ENCODE measurements at regions not wholly inside any gene's neighbourhood (a gene's known extent, or its start where the extent isn't known, plus 50 kb on each side); places are given as distances from the start of the nearest gene placed in this dataset.
"Not testable (repeated sequence)": the region's sequence is repeated elsewhere in the genome, so short reads cannot be mapped to it uniquely, and the experiment has no call there.

GRCh38 chr5:130605234-130605633, 559.8 kb downstream of the HINT1 start (continued):
- TF ChIP-seq CTCF (conservative IDR thresholded peaks at IDR 0.05; ENCODE audit: low read depth in 2 of 2) (no peak), ZNF331 (CRISPR knock-in tag; IDR thresholded peaks at IDR 0.05; ENCODE audit: low read depth) (no peak), EZH2 (IDR thresholded peaks at IDR 0.05; ENCODE audit: low read depth, unreplicated experiment) (no peak)

GRCh38 chr5:130596647-130597046, 568.4 kb downstream of the HINT1 start:
- not testable (repeated sequence) for H3K4me1 ChIP-seq (ENCODE audit: insufficient read depth); H2AFZ ChIP-seq; H3K27ac Mint-ChIP-seq; H3K27me3 Mint-ChIP-seq (ENCODE audit: insufficient read depth, low read depth, poor library complexity); H3K9me2 ChIP-seq (ENCODE audit: insufficient read depth); H3K36me3 Mint-ChIP-seq (ENCODE audit: low read depth); H3K27ac ChIP-seq (ENCODE audit: low read depth); H3K79me2 ChIP-seq (replicated peaks; ENCODE audit: insufficient read depth); H3K4me1 Mint-ChIP-seq; H3K27me3 ChIP-seq (ENCODE audit: insufficient read depth); H3K4me3 ChIP-seq; H3K36me3 ChIP-seq (ENCODE audit: insufficient read depth); H3K4me3 Mint-ChIP-seq; H3F3A ChIP-seq (replicated peaks; ENCODE audit: low read depth); DNase-seq (ENCODE audit: low spot score); H3K4me2 ChIP-seq; H4K20me1 ChIP-seq (replicated peaks; ENCODE audit: insufficient read depth); ATAC-seq
- peaks cover 30% of the 10 kb centered on the region; the same call in 2 of the 3 replicates for H3K9me3 Mint-ChIP-seq

GRCh38 chr5:130580264-130580663, 584.8 kb downstream of the HINT1 start:
- Histone ChIP-seq H3K9me2 (ENCODE audit: insufficient read depth) (no peaks in the 10 kb centered on the region), H3K4me2 (no peak overlapping the region), H2AFZ (no peak overlapping the region), H3K4me3 (no peak overlapping the region), H4K20me1 (replicated peaks; ENCODE audit: insufficient read depth) (no peaks in the 10 kb centered on the region), H3K27me3 (ENCODE audit: insufficient read depth) (no peaks in the 10 kb centered on the region), H3K79me2 (replicated peaks; ENCODE audit: insufficient read depth) (no peaks in the 10 kb centered on the region), H3K27ac (ENCODE audit: low read depth) (no peak overlapping the region), H3K4me1 (ENCODE audit: insufficient read depth) (peaks cover 9% of the 10 kb centered on the region), H3F3A (replicated peaks; ENCODE audit: low read depth) (no peaks in the 10 kb centered on the region), H3K36me3 (ENCODE audit: insufficient read depth) (no peaks in the 10 kb centered on the region)
- H3K27ac Mint-ChIP-seq: no peak overlapping the region
- no peaks in the 10 kb centered on the region for H3K9me3 Mint-ChIP-seq
- ATAC-seq: no peak
- H3K36me3 Mint-ChIP-seq (ENCODE audit: low read depth): 0 out of 3 replicates have a peak, but pooled peaks cover 2% of the 10 kb centered on the region
- H3K27me3 Mint-ChIP-seq (ENCODE audit: insufficient read depth, low read depth, poor library complexity): no peaks in the 10 kb centered on the region
- H3K4me1 Mint-ChIP-seq: peaks cover 11% of the 10 kb centered on the region
- no peak for DNase-seq (ENCODE audit: low spot score)
- no peak overlapping the region for H3K4me3 Mint-ChIP-seq
- no peak for TF ChIP-seq REST (IDR thresholded peaks at IDR 0.05; ENCODE audit: unreplicated experiment)
- TF ChIP-seq EZH2 (IDR thresholded peaks at IDR 0.05; ENCODE audit: low read depth, unreplicated experiment): no peak
- no peak for TF ChIP-seq ZNF462 (CRISPR knock-in tag; IDR thresholded peaks at IDR 0.05)
- no peak for TF ChIP-seq ZNF114 (CRISPR knock-in tag; IDR thresholded peaks at IDR 0.05)
- TF ChIP-seq JUNB (IDR thresholded peaks at IDR 0.05; ENCODE audit: unreplicated experiment): no peak
- no peak for TF ChIP-seq CREB1 (CRISPR knock-in tag; IDR thresholded peaks at IDR 0.05; ENCODE audit: low read depth)

All from GM23338 (cell line).